ENCODE measurements at regions not wholly inside any gene's neighbourhood (a gene's known extent, or its start where the extent isn't known, plus 50 kb on each side); places are given as distances from the start of the nearest gene placed in this dataset.

GRCh38 chr12:25806271-25806670, 152.2 kb upstream of the RASSF8 start:
- TF ChIP-seq CTCF (IDR thresholded peaks at IDR 0.05) (no peak), EZH2phosphoT487 (IDR thresholded peaks at IDR 0.05) (no peak), EZH2 (IDR thresholded peaks at IDR 0.05) (no peak)

Data from neural progenitor cell (in vitro differentiated cells).